Endothelial cell (in vitro differentiated cells): ENCODE measurements at regions not wholly inside any gene's neighbourhood (a gene's known extent, or its start where the extent isn't known, plus 50 kb on each side); places are given as distances from the start of the nearest gene placed in this dataset.
"Not testable (repeated sequence)": the region's sequence is repeated elsewhere in the genome, so short reads cannot be mapped to it uniquely, and the experiment has no call there.

Experiments used
- DNase-seq: peaks from one replicate; pipeline ENCODE4 v3.0.0; 2021; ENCODE audit warnings: low spot score
- H3K27ac Mint-ChIP-seq: one replicate; pipeline ENCODE4 v1.8.0; 2021; ENCODE audit warnings: mixed read lengths, inconsistent platforms; ENCODE audit not compliant: unreplicated experiment
- H3K27me3 Mint-ChIP-seq: one replicate; pipeline ENCODE4 v1.8.0; 2021; ENCODE audit warnings: mild to moderate bottlenecking, moderate library complexity, mixed read lengths, inconsistent platforms; ENCODE audit not compliant: unreplicated experiment
- H3K36me3 Mint-ChIP-seq: one replicate; pipeline ENCODE4 v1.8.0; 2021; ENCODE audit warnings: mild to moderate bottlenecking, low read depth, mixed read lengths, inconsistent platforms; ENCODE audit not compliant: unreplicated experiment
- H3K4me1 Mint-ChIP-seq: one replicate; pipeline ENCODE4 v1.8.0; 2021; ENCODE audit warnings: mild to moderate bottlenecking, mixed read lengths, inconsistent platforms; ENCODE audit not compliant: unreplicated experiment
- H3K4me3 Mint-ChIP-seq: one replicate; pipeline ENCODE4 v1.8.0; 2021; ENCODE audit warnings: mild to moderate bottlenecking, mixed read lengths, inconsistent platforms; ENCODE audit not compliant: unreplicated experiment
- H3K9me3 Mint-ChIP-seq: one replicate; pipeline ENCODE4 v1.8.0; 2021; ENCODE audit warnings: mixed read lengths, inconsistent platforms; ENCODE audit not compliant: unreplicated experiment
- CTCF ChIP-seq: fragments of 200-600 bp; sonication (generic); IDR thresholded peaks from one replicate; pipeline ENCODE4 v1.5.0; 2021; ENCODE audit warnings: antibody characterized with exemption; ENCODE audit not compliant: unreplicated experiment

GRCh38 chr22:49514211-49514610 lies 313.5 kb downstream of the BRD1 start:
- no peak for TF ChIP-seq CTCF
- Mint-ChIP-seq H3K4me3 (no peak overlapping the region), H3K4me1 (no peaks in the 10 kb centered on the region), H3K27me3 (no peaks in the 10 kb centered on the region), H3K27ac (no peak overlapping the region), H3K36me3 (peaks cover 4% of the 10 kb centered on the region), H3K9me3 (peaks cover 6% of the 10 kb centered on the region)
- no peak for DNase-seq

- no peak for DNase-seq
- H3K4me1 Mint-ChIP-seq = no peaks in the 10 kb centered on the region
- no peak for TF ChIP-seq CTCF
- H3K27me3 Mint-ChIP-seq = no peaks in the 10 kb centered on the region
- H3K27ac Mint-ChIP-seq = no peak overlapping the region
- peaks cover 6% of the 10 kb centered on the region for H3K9me3 Mint-ChIP-seq
- no peak overlapping the region for H3K4me3 Mint-ChIP-seq
- peaks cover 4% of the 10 kb centered on the region for H3K36me3 Mint-ChIP-seq
These were observed 314.3 kb downstream of the BRD1 start for GRCh38 chr22:49513358-49513851.

- Mint-ChIP-seq H3K27me3 (no peaks in the 10 kb centered on the region), H3K4me3 (no peak overlapping the region), H3K27ac (no peak overlapping the region), H3K4me1 (no peaks in the 10 kb centered on the region), H3K36me3 (peaks cover 4% of the 10 kb centered on the region), H3K9me3 (peaks cover 6% of the 10 kb centered on the region)
- DNase-seq = no peak
- no peak for TF ChIP-seq CTCF
These were observed 315.0 kb downstream of the BRD1 start for GRCh38 chr22:49512487-49513165.

GRCh38 chr22:49511393-49512189 lies 316.1 kb downstream of the BRD1 start:
- not testable (repeated sequence) for H3K27me3 Mint-ChIP-seq, H3K4me1 Mint-ChIP-seq, DNase-seq, H3K27ac Mint-ChIP-seq, H3K4me3 Mint-ChIP-seq, H3K36me3 Mint-ChIP-seq, H3K9me3 Mint-ChIP-seq

GRCh38 chr22:49510718-49511117 lies 317.0 kb downstream of the BRD1 start:
- no peak overlapping the region for H3K4me3 Mint-ChIP-seq
- H3K36me3 Mint-ChIP-seq = peaks cover 4% of the 10 kb centered on the region
- H3K9me3 Mint-ChIP-seq = peaks cover 6% of the 10 kb centered on the region
- DNase-seq = no peak
- H3K27me3 Mint-ChIP-seq = no peaks in the 10 kb centered on the region
- H3K4me1 Mint-ChIP-seq = no peaks in the 10 kb centered on the region
- H3K27ac Mint-ChIP-seq = no peak overlapping the region
- no peak for TF ChIP-seq CTCF
